ENCODE measurements at regions not wholly inside any gene's neighbourhood (a gene's known extent, or its start where the extent isn't known, plus 50 kb on each side); places are given as distances from the start of the nearest gene placed in this dataset.

DNA sequence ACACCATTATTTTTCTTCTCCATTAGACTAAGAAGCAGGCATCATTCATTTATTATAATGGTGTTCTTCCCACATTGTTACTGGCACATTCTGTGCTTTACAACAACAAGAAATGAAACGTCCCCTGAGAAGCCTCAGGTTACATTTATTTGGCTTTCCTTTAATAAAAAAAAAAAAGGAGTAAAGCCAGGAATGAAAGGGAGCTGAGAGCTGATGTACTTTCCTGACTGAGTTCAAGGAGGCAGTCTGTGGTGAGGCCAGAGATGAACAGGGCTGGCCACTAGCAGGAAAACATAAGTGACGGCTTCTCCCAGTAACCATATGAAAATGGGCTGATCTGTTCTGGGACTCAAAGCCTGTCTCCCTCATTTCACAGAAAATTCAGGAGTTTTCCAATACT lies 742.1 kb downstream of the MAFB start:
- DNase-seq (ENCODE audit: extremely low read depth in 1 of 2, low read depth in 1 of 2) = no peak

DNA sequence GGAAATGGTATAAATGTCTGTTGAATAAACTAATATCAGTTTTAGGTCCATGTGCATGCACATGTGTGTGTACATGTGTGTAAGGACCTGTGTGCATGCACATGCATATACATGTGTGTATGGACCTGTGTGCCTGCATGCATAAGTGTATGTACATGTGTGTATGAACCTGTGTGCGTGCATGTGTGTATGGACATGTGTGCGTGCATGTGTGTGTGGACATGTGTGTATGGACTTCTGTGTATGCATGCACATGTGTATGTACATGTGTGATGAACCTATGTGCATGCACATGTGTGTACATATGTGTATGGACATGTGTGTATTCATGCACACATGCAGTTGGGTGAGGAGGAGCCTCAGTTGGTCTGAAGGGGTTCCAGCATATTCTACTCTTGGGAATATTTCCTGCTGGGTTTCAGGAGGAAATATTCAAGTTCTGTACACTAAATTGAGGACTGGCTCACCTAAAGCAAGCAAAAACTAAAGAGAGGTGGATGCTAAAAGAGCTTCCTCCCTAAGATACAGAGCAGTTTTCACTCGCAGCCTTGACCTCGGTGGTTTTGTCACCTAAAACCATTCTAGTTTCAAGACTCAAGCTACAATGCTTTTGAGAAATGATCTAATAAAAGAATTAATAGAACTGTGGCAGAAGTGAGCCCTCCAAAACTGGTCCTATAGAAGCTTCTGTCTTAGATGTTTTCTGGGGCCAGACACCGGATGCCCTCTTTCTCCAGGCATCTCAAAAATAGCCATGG lies 742.8 kb downstream of the MAFB start:
- DNase-seq (ENCODE audit: extremely low read depth in 1 of 2, low read depth in 1 of 2) = no peak

DNA sequence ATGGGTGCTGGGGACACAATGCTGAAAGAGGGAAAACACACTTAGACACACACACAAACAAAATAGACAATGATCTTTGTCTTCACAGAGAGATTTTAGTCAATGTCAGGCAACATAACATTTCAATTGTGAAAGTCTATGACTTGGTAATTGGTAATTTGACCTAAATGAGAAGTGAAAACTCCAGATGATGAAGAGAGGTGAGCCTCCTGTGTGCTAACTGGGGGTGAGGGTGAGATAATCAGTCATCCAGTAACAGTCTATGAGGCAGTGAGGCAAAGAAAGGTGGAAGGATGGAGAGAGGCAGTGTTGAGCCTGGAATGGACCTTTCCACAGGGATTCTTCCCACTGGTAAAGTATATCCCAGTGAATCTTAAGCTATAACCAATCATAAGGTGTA lies 744.2 kb downstream of the MAFB start:
- no peak for DNase-seq (ENCODE audit: extremely low read depth in 1 of 2, low read depth in 1 of 2)

DNA sequence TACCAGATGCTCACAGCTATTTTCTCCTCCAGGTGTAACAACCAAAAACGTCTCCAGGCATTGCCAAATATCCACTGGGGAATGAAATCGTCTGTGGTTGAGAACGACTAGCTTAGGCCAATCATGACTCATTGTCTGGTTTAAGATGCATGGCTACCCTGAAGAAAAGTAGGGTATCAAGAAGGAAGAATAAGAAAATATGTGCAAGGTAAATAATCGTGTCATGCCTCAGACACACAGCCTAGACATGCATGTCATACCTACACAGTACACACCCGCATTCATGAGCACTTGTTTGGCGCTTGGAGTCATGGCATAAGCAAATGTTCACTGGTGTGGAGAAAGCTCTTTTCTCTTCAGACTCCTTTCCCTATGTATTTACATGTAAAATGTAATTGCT lies 745.7 kb downstream of the MAFB start:
- DNase-seq (ENCODE audit: extremely low read depth in 1 of 2, low read depth in 1 of 2) = no peak

DNA sequence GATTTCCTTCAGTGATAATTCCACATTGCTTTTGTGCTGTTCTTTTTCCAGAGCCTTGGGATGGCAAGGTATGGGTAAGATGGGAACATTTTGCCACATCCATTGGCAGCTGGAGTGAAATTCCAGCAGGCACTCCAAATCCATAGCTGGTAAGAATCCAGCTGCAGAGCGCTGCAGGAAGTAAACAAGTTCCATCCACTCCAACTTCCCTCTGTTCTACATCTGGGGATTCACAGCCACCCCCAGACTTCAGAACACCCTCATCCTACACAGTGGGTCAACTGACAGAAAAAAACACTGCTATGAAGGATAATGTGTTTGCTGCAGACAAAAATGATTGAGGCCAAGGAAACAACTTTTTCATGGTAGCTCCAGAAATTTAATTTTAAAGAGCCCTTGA lies 747.8 kb downstream of the MAFB start:
- DNase-seq (ENCODE audit: extremely low read depth in 1 of 2, low read depth in 1 of 2) = no peak

DNA sequence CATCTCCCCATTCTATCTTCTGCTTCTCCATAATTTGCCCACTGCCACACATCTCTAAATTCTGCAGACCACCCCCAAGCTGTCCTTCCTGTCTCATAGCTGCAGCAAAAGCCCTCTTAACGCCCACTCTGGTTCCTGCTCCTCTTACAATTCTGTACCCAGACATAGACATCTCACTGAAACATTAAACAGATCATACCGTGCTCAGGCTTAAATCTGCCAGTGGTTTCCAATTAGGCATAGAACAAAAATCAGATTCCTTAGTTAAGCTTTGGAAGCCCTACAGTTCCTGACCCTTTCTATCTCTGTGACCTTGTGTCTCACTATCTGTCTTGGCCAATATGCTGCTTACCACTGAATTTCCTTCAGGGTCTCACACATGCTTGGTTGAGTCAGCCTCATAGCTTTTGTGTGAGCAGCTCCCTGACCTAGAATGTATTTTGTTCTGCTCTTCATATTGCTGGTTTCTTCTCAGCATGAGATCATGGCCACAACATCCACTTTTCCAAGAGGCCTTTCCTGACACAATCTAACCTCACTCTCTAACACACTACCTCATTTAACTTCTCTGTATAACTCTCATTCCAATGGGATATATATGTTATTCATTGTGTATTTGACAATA lies 749.7 kb downstream of the MAFB start:
- no peak for DNase-seq (ENCODE audit: extremely low read depth in 1 of 2, low read depth in 1 of 2)

DNA sequence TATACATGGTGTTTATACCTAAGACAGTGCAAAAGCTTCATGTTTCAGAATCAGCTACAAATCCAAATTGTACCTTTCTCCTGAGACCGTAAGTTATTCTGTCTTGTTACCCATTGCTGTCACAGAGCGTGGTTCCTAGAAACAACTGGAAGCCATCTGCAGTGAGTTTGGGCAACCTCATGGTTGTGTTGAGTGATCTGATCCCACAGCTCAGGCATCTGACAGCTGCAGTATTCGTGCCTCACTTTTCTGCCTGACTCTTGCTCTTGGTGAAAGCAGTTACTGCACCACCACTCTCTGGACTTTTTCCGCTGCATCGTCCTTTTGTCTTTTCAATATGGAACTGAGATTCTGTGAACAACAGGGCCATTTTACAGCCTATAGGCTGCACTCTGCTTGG lies 752.6 kb downstream of the MAFB start:
- no peak for DNase-seq (ENCODE audit: extremely low read depth in 1 of 2, low read depth in 1 of 2)

DNA sequence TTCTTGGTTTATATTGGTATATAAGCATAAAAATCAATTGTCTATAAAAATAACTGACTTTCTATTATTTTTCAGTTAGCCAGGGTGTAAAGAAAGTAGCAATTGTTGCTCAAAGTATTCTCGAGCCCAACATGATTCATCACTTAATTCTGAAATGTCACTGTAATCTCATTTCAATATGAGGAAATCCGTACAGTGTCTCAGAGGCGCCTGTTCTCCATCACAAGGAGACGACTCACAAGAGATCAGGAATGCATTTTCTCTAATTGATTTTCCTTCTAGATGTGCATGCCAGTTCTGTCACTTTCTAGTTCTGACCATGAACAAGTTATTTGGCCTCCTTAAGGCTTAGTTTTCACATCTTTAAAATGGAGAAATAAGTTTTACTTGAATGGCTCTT lies 753.1 kb downstream of the MAFB start:
- DNase-seq (ENCODE audit: extremely low read depth in 1 of 2, low read depth in 1 of 2) = no peak

DNA sequence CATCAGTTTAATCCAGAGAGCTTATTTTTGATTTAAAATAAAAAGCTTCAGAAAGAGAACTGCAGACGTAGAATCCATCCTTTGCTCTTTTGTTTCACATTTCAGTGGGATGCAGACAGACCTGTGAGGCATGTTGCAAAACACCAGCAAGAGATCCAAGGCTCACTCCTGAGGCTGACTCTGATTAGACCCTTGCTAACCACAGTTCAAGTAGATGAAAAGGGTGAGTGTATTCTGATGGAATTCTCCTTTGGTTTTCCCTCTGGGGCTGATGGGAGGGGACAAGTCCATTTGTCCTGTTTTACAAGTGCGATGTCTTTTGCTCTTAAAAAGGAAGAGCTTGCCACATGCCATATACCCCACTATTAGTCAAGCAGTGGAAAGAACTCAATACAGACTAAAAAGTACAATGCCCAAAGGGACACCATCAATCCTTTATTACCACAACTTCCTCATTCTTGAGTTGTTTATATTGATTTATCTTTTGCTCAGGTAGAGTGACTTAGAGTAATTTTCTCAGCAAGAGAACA lies 772.7 kb downstream of the MAFB start:
- no peak for DNase-seq (ENCODE audit: extremely low read depth in 1 of 2, low read depth in 1 of 2)

DNA sequence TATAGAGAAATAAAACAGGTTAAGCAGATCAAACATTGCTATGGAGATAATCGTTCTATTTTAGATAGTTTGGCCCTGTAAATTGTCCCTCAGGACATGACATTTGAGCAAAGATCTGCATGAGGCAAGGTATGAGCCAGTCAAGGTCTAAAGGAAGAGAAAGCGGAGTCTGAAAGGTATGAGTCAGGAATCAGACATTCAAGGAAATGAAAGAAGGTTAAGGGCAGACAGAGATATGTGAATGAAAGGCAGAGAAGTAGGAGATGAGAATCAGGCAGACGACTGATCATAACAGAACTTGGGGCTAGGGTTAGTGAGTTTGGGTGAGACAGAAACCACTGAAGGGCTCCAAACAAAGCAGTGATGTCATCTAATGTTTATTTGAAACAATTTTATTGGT lies 775.8 kb downstream of the MAFB start:
- DNase-seq (ENCODE audit: extremely low read depth in 1 of 2, low read depth in 1 of 2) = no peak

DNA sequence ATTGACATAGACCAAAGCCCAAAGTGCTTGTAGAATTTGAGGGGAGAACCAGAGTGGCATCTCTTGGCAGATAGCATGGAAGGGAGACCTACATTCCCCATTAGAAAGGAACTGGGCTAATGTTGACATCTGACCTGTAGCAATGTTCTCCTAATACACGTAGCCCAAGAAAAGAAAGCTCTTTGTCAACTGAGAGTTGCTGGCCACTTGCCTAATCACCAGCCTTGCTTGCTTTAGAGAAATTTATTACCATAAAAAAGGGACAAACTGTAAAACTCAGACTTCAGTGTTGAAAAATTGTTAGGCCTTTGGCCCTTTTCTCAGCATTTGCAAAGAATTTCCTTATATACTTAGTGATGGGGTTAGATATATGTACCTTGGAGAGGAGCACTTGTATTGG lies 777.5 kb downstream of the MAFB start:
- DNase-seq (ENCODE audit: extremely low read depth in 1 of 2, low read depth in 1 of 2) = no peak

DNA sequence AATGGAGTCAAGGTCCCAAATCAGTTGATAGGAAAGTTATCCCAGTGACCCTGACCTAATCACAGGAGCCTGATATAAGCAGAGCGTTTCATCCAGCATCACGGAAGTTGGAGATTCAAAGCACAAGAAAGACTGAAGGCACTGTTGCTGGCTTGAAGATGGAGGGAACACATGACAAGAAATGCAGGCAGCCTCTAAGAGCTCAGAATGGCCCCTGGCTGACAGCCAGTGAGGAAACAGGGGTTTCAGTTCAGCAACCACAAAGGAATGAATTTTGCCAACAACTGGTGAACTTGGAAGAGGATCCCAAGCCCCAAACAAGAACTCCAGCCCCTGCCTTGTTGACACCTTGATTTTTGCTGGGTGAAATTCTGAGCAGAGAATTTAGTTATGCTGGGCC lies 778.5 kb downstream of the MAFB start:
- no peak for DNase-seq (ENCODE audit: extremely low read depth in 1 of 2, low read depth in 1 of 2)

DNA sequence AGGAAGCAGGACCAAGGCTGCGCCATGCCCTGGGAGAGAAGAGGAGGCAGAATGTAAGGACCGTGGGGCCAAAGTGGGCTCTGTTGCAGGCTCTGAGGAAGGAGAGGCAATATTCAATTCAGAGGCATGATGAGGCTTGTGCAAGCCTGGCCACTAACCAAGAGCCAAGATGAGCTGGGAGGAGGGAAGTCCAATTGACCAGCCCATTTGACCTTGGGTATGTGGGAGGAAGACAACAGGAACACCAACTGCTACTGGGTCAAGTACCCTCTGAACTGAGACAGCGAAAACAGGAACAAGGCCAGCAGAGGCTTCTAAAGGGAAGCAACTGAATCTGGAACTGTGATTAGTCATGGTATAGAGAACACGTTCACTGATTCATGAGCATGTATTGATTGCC lies 779.6 kb downstream of the MAFB start:
- DNase-seq (ENCODE audit: extremely low read depth in 1 of 2, low read depth in 1 of 2) = no peak

DNA sequence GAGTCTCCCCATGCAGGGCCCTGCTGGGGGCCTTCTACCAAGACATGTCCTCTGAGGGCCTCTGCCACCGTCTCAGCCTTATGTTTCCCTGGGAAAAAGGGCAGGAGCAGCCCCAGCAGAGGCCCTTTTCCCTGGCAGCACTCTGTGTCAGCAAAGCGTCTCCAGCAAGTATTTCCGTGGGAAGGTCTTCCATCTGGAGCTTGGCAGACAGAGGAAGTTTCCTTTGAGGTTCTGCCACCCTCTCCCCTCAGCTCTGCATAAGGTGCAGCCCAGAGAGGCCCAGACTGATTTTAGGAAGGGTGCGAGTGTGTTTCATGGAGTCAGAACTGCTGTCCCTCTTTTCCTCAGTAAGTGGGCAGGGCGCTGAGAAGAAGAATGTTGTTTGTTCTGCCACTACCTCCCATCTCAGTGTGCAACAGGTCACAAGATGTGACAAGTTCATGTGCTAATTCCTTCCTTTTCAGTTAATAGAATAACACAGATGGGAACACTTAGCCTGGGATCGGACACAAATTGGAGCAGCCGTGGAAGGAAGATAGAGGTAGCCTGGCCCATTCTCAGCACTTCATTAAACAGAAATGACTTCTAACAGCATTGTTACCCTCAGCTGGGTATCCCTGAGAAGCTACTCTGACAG lies 784.4 kb downstream of the MAFB start:
- DNase-seq (ENCODE audit: extremely low read depth in 1 of 2, low read depth in 1 of 2) = no peak

DNA sequence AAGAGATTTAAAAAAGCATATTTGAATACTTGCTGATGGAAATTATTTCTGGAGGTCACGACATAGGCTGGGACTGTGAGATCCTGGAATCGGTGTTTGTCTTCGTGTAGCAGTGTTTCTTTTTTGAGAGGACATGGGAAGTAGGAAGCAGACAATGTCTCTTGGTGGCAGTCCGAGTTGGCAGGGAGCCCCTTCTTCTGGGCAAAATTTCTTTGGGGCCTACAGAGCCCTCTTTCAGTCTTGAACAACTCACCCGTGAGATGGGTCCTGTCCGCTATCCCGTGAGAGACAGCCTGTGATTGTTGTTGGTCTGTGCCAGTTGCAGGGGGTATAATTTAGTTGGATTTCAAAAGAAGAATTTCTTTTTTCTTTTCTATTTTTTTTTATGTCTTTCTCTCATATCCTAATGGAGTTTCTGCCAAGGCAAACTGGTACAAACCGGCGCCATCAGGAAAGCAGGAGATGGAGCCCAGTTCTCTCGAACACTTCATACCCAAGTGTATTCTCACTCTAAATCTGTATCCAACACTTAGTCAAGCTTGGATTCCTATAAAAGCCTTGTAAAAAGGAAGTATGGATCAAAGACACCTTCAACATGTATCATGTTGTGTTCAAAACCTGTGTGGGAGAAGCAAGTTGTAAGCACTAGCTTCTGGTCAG lies 785.1 kb downstream of the MAFB start:
- no peak for DNase-seq (ENCODE audit: extremely low read depth in 1 of 2, low read depth in 1 of 2)

DNA sequence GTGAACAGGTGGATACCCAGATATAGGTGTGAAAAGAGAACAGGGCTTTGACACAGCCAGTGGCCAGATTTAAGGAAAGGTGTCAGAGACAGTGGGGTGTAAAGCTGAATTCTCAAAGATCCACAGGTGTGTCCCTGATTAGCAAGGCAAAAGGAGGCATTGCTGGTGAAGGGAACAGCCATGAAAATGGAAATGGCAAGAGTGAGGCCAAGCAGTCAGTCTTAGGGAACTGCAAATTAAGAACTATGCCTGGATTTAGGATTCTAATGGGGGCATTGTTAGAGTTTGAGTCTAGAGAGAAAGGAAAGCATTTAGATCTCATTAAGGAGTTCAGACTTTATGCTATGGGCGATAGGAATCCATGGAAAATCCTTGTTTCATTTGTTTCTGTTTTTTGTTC lies 789.2 kb downstream of the MAFB start:
- no peak for DNase-seq (ENCODE audit: extremely low read depth in 1 of 2, low read depth in 1 of 2)

DNA sequence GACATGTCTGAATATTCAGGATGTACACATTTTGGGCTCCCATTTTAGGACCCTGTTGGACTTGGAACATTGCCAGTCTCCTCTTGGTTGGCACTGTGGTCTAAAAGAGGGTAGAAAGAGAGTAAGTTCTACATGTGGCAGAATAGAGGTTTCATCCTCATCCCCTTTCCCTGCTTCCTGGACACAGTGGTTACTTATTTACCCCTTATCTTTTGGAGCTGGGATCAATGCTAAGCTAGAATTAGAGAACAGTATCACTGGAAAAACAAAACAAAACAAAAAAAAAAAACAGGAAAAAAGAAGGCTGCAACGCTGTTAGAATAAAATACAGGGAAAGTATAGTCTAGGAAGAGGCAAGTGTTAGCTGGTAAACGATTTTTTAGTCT lies 790.6 kb downstream of the MAFB start:
- DNase-seq (ENCODE audit: extremely low read depth in 1 of 2, low read depth in 1 of 2) = no peak

DNA sequence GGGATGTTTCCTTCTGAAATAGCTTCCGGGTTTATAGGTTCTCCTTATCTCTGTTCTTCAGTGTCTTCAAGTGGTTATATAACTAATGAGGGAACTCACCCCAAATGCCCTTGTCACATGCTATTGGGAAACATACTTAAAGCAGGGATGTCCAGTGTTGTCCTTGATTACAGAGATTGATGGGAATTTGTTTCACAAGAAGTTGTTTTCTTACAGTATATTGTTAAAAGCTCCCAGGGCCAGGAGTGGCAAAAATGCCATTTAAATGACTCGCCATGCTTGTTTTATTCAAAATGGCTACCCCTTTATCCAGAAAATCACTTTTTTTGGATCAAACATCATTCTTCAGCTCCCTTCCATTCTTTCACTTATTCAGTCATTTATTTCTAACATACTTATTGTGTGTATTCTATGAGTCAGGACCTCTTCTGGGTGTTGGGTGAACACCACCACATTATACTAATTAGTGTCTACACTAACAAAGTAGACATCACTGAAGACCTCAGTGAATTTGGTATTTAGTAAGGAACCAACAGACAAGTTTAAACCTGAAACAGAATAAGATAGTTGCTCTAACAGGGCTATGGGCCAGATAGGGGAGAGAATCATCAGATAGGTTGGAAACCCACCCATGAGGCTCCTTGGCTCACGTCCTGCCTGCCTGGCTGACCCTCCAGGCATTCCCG lies 791.1 kb downstream of the MAFB start:
- no peak for DNase-seq (ENCODE audit: extremely low read depth in 1 of 2, low read depth in 1 of 2)

DNA sequence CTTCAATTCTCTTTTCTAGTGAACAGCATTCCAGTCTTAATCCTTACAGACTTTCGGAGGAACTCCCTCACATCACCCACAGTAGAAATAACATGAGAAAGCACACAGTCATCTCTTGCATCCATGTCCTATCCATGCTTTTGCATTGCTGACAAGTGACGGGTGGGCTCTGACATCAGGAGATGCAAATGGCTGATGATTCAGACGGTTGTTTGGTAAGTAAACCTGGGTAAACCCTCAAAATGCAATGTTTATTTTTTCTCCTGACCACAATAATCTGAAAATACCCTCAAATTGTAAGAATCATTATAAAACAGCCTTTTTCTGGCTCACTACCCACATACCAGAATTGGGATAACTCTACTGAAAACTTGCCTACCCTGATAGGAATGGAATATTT lies 792.0 kb downstream of the MAFB start:
- no peak for DNase-seq (ENCODE audit: extremely low read depth in 1 of 2, low read depth in 1 of 2)

DNA sequence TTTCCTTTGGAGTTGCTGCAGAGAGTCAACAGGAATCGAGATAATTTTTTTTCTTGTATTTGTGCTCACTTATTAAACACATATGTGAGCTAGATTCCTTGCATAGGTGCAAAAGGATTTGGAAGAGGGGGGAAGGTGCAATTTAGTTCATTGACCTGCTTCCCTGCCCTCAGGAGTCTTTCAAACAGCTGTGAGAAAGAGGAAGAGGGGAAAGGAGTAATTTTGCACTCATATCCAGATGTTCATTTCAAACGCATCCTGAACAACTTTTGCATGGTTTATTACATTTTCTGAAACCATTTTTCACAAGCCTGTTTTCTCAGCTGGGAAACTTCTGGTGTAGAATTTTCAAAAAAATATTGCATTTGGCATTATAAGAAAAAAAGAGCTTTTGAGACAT lies 795.0 kb downstream of the MAFB start:
- no peak for DNase-seq (ENCODE audit: extremely low read depth in 1 of 2, low read depth in 1 of 2)

DNA sequence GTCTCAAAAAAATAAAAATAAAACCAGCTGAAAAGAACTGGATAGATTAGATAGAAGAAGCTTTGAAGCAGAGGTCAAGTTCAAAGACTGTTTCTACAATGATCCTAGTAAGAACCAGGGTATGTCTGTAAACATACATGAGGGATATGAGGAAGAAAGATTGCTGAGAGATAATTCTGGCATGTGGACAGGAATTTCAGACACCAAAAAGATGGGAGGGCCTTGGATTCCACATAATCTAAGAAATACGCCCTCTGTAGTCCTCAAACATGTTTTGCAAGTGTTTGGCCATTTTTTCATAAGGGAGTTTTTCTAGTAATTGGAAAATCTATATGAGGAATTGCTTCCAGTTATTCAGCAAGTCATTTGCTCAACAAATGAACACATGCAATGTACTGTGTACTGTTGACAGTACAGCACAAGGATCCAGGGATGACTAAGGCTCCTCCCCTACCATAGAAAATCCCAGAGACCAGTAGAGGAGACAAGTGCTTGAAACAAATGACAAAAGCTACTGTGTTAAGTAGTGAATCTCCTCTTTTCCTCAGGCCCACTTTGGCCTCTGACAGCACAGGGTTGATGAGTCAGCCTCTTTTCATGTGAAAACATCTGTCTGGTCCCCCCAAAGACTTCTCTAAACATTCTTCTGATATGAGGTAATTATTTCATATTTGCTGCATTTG lies 795.9 kb downstream of the MAFB start:
- no peak for DNase-seq (ENCODE audit: extremely low read depth in 1 of 2, low read depth in 1 of 2)

Data from activated CD8-positive, alpha-beta memory T cell treated with anti-CD3 and anti-CD28 coated beads for 1 hour (primary cell).